ENCODE measurements at regions not wholly inside any gene's neighbourhood (a gene's known extent, or its start where the extent isn't known, plus 50 kb on each side); places are given as distances from the start of the nearest gene placed in this dataset.
A peak's percentile ranks its signal among the peaks of the same experiment; 100 is the strongest.

GRCh38 chr20:12199703-12200102 is 282.0 kb downstream of the BTBD3 start:
- in situ Hi-C loops (cut with HindIII; ENCODE audit: low sequenced_read_pairs), result no loop called here
- DNase-seq (ENCODE audit: low read depth, low spot score), result no peak
- H3K4me3 ChIP-seq (ENCODE audit: low read depth, low read length), result no peak overlapping the region
- no peak for TF ChIP-seq CTCF (IDR thresholded peaks at IDR 0.05; ENCODE audit: low read depth, low read length)

GRCh38 chr20:12201289-12201991 is 283.7 kb downstream of the BTBD3 start:
- peak; percentile 15 for DNase-seq (ENCODE audit: low read depth, low spot score)
- TF ChIP-seq CTCF (IDR thresholded peaks at IDR 0.05; ENCODE audit: low read depth, low read length), result no peak

GRCh38 chr20:12203399-12203798 is 285.7 kb downstream of the BTBD3 start:
- no peak overlapping the region for H3K4me3 ChIP-seq (ENCODE audit: low read depth, low read length)
- DNase-seq (ENCODE audit: low read depth, low spot score), result no peak
- TF ChIP-seq CTCF (IDR thresholded peaks at IDR 0.05; ENCODE audit: low read depth, low read length), result no peak
- in situ Hi-C loops (cut with HindIII; ENCODE audit: low sequenced_read_pairs), result no loop called here

More at GRCh38 chr20:12201289-12201991, 283.7 kb downstream of the BTBD3 start:
- in situ Hi-C loops (cut with HindIII; ENCODE audit: low sequenced_read_pairs), result no loop called here
- no peak overlapping the region for H3K4me3 ChIP-seq (ENCODE audit: low read depth, low read length)

- no peak for TF ChIP-seq CTCF (IDR thresholded peaks at IDR 0.05; ENCODE audit: low read depth, low read length)
- in situ Hi-C loops (cut with HindIII; ENCODE audit: low sequenced_read_pairs), result no loop called here
These were observed 286.3 kb downstream of the BTBD3 start for GRCh38 chr20:12203981-12204380.

DNA sequence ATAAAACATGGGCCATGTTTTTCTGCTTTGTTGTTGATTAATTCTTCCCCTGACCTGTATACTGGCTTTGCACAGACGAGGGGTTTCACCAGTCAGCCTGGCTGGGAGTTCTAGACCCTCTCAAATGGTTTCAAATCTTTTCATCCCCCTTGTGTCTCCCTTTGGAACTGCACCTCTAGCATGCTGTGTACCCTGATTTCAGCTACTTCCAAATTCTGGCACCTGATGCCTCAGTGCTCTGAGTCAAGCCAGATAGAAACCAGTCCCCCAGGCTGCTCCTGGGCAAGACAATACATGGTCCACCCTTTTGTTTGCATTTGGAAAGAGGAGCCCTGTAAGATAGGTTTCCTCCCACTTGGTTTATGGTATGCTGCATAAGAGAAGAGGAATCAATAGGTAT is 290.2 kb downstream of the BTBD3 start:
- H3K4me3 ChIP-seq (ENCODE audit: low read depth, low read length), result no peak overlapping the region
- peak; percentile 41 for DNase-seq (ENCODE audit: low read depth, low spot score)
- TF ChIP-seq CTCF (IDR thresholded peaks at IDR 0.05; ENCODE audit: low read depth, low read length), result peak; percentile 84
- in situ Hi-C loops (cut with HindIII; ENCODE audit: low sequenced_read_pairs), result no loop called here

More at GRCh38 chr20:12203981-12204380, 286.3 kb downstream of the BTBD3 start:
- no peak overlapping the region for H3K4me3 ChIP-seq (ENCODE audit: low read depth, low read length)
- no peak for DNase-seq (ENCODE audit: low read depth, low spot score)

DNA sequence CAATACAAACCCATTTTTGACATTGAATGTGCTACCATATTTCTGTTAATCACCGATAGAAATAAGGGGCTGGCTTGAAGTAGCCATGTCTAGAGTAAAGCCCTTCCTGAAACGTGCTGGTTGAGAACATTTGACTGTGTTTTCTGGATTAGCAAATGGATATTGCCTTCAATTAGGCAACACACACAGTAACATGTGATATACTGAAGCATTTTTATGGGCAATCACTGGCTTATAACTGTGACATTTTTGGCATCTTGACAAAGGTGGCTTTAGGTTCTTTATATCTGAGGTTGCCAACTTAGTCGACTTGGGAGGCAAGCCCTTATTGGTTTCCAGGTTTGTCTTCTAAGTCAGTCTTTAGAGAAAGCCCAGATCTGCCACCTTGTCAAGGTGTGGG is 292.9 kb downstream of the BTBD3 start:
- DNase-seq (ENCODE audit: low read depth, low spot score), result no peak
- TF ChIP-seq CTCF (IDR thresholded peaks at IDR 0.05; ENCODE audit: low read depth, low read length), result no peak
- in situ Hi-C loops (cut with HindIII; ENCODE audit: low sequenced_read_pairs), result no loop called here
- no peak overlapping the region for H3K4me3 ChIP-seq (ENCODE audit: low read depth, low read length)
